HEK293 (cell line): ENCODE measurements at regions not wholly inside any gene's neighbourhood (a gene's known extent, or its start where the extent isn't known, plus 50 kb on each side); places are given as distances from the start of the nearest gene placed in this dataset.

ENCODE experiments used
- CTCF ChIP-seq: fragments of 450-650 bp; formaldehyde crosslinking; IDR thresholded peaks from 2 replicates; pipeline ENCODE4 v1.5.1; 2016; ENCODE audit warnings: missing biosample characterization, missing genetic modification characterization
- GFI1B ChIP-seq: fragments of 450-650 bp; formaldehyde crosslinking; IDR thresholded peaks from 2 replicates; pipeline ENCODE4 v1.5.1; 2016; ENCODE audit warnings: missing biosample characterization, missing genetic modification characterization
- IKZF3 ChIP-seq: fragments of 450-650 bp; IDR thresholded peaks from 2 replicates; pipeline ENCODE4 v1.5.0; 2018; ENCODE audit warnings: missing biosample characterization, mild to moderate bottlenecking, missing genetic modification characterization, moderate library complexity
- PBX3 ChIP-seq: sonication (generic); formaldehyde crosslinking; IDR thresholded peaks from 2 replicates; pipeline ENCODE4 v1.8.1; 2022; ENCODE audit warnings: mild to moderate bottlenecking, moderate library complexity, missing genetic modification reagents
- PRDM10 ChIP-seq: fragments of 450-650 bp; formaldehyde crosslinking; IDR thresholded peaks from 2 replicates; pipeline ENCODE4 v1.5.1; 2016; ENCODE audit warnings: missing biosample characterization, missing genetic modification characterization
- ZNF121 ChIP-seq: fragments of 450-650 bp; formaldehyde crosslinking; IDR thresholded peaks from 2 replicates; pipeline ENCODE4 v1.5.1; 2016; ENCODE audit warnings: missing biosample characterization, missing genetic modification characterization
- ZNF311 ChIP-seq: fragments of 450-650 bp; formaldehyde crosslinking; IDR thresholded peaks from 2 replicates; pipeline ENCODE4 v1.5.1; 2017; ENCODE audit warnings: missing biosample characterization, missing genetic modification characterization, borderline replicate concordance
- ZNF366 ChIP-seq: fragments of 450-650 bp; formaldehyde crosslinking; conservative IDR thresholded peaks from 2 replicates; pipeline ENCODE4 v1.5.1; 2016; ENCODE audit warnings: missing biosample characterization, missing genetic modification characterization
- ZNF658 ChIP-seq: fragments of 450-650 bp; formaldehyde crosslinking; IDR thresholded peaks from 2 replicates; pipeline ENCODE4; 2016; ENCODE audit warnings: missing biosample characterization, missing genetic modification characterization
- ZNF670 ChIP-seq: fragments of 450-650 bp; formaldehyde crosslinking; IDR thresholded peaks from 2 replicates; pipeline ENCODE4 v1.5.1; 2016; ENCODE audit warnings: missing biosample characterization, missing genetic modification characterization, low read depth
- ZNF791 ChIP-seq: fragments of 450-650 bp; formaldehyde crosslinking; IDR thresholded peaks from 2 replicates; pipeline ENCODE4 v1.5.1; 2016; ENCODE audit warnings: missing biosample characterization, missing genetic modification characterization
- ZNF843 ChIP-seq: fragments of 450-650 bp; formaldehyde crosslinking; IDR thresholded peaks from 2 replicates; pipeline ENCODE4 v1.5.1; 2016; ENCODE audit warnings: missing biosample characterization, missing genetic modification characterization
- ZSCAN5A ChIP-seq: fragments of 450-650 bp; formaldehyde crosslinking; IDR thresholded peaks from 2 replicates; pipeline ENCODE4 v1.5.1; 2016; ENCODE audit warnings: missing biosample characterization, missing genetic modification characterization

- TF ChIP-seq CTCF, result no peak
- no peak for TF ChIP-seq IKZF3 (tag by site-specific recombination)
- no peak for TF ChIP-seq ZSCAN5A (tag by site-specific recombination)
- TF ChIP-seq ZNF121 (tag by site-specific recombination), result no peak
- no peak for TF ChIP-seq PBX3 (CRISPR knock-in tag)
- TF ChIP-seq PRDM10, result no peak
- TF ChIP-seq GFI1B (tag by site-specific recombination), result no peak
- no peak for TF ChIP-seq ZNF311 (tag by site-specific recombination)
- no peak for TF ChIP-seq ZNF670 (tag by site-specific recombination)
- TF ChIP-seq ZNF791, result no peak
- TF ChIP-seq ZNF843 (tag by site-specific recombination), result no peak
- TF ChIP-seq ZNF658 (tag by site-specific recombination), result no peak
- TF ChIP-seq ZNF366 (tag by site-specific recombination), result no peak
Measured at GRCh38 chr11:26229257-26229656, 102.7 kb upstream of the ANO3 start.
